Psoas muscle (tissue), 7 donors: ENCODE measurements at regions not wholly inside any gene's neighbourhood (a gene's known extent, or its start where the extent isn't known, plus 50 kb on each side); places are given as distances from the start of the nearest gene placed in this dataset.

Experiments used
- ATAC-seq, 4 donors: fragments of 200-7000 bp; cut with Tn5 transposase; one replicate each; pipeline ENCODE4 v1.9.1; 2020; ENCODE audit warnings: moderate library complexity in 3 of 4, mild to moderate bottlenecking in 2 of 4
- DNase-seq, 2 donors: peaks; one replicate each; pipeline ENCODE4 v3.0.0-alpha.2; 2020
- H3K27ac ChIP-seq: fragments of 200-600 bp; one replicate; pipeline ENCODE4 v1.8.0; 2022
- H3K27me3 ChIP-seq, 3 donors: fragments of 200-600 bp in 1 of 3; one replicate each; pipeline versions ENCODE4 v1.6.1 to v1.8.0; 2013 to 2022; ENCODE audit warnings: low read length in 2 of 3, mild to moderate bottlenecking in 2 of 3, moderate library complexity in 1 of 3; ENCODE audit not compliant: insufficient read depth in 3 of 3
- H3K36me3 ChIP-seq, 2 donors: fragments of 200-600 bp in 1 of 2; one replicate each; pipeline versions ENCODE4 v1.6.1 to v1.8.0; 2013 to 2022; ENCODE audit warnings: low read depth in 1 of 2, mild to moderate bottlenecking in 1 of 2, moderate library complexity in 1 of 2; ENCODE audit not compliant: insufficient read depth in 1 of 2
- H3K4me1 ChIP-seq: fragments of 200-600 bp; one replicate; pipeline ENCODE4 v1.8.0; 2022
- H3K4me3 ChIP-seq: fragments of 200-600 bp; one replicate; pipeline ENCODE4 v1.8.0; 2022; ENCODE audit warnings: mild to moderate bottlenecking
- H3K9me3 ChIP-seq: fragments of 200-600 bp; one replicate; pipeline ENCODE4 v1.8.0; 2022
- CTCF ChIP-seq: fragments of 200-600 bp; IDR thresholded peaks from one replicate; pipeline ENCODE4 v1.8.0; 2022; ENCODE audit warnings: antibody characterized with exemption
- WGBS, 3 donors: extraction: QIAGEN DNeasy Blood & Tissue Kit; methylation state at CpG; one replicate each; pipeline versions ENCODE4 v1.1.6 to v1.1.7; 2013; 5-methylcytosine and 5-hydroxymethylcytosine counted together
- intact Hi-C, 2 donors: fragments of 100-400 bp; cut with DNase I; formaldehyde crosslinking; loops; one replicate each; pipeline versions ENCODE4 v1.11.0 to v1.14.2; 2022
- donor health status: healthy with polysubstance abuse.
- donor health status: DM: no; HTN: no; CAD: no; lungs with moderate emphysema.
- donor health status: Bipolar disorder and iron deficiency.
- donor health status: healthy.
- donor health status: DM: yes; HTN: yes; CAD: no.
- donor health status: DM: no; HTN: no; CAD: no.
- donor health status: DM: yes; HTN: yes; CAD: no.

- Histone ChIP-seq H3K9me3 (no peaks in the 10 kb centered on the region), H3K36me3 (no peaks in the 10 kb centered on the region), H3K4me3 (no peak overlapping the region), H3K27me3 (no peaks in the 10 kb centered on the region), H3K4me1 (no peaks in the 10 kb centered on the region), H3K27ac (no peak overlapping the region)
- no peak for ATAC-seq
- DNase-seq, result no peak
- intact Hi-C loops, result no loop called here
- TF ChIP-seq CTCF, result no peak
Observed at GRCh38 chr6:104630955-104631354, 228.8 kb downstream of the HACE1 start.

GRCh38 chr6:104630522-104630921, 229.2 kb downstream of the HACE1 start:
- intact Hi-C loops, result no loop called here
- H3K4me3 ChIP-seq, result no peak overlapping the region
- H3K27me3 ChIP-seq, result no peaks in the 10 kb centered on the region
- H3K4me1 ChIP-seq, result no peaks in the 10 kb centered on the region
- 53 to 59% (median 55%) methylated on average over 3 of the region's 3 CpGs for WGBS, 3 donors
- DNase-seq, result no peak
- H3K9me3 ChIP-seq, result no peaks in the 10 kb centered on the region
- H3K36me3 ChIP-seq, result no peaks in the 10 kb centered on the region
- no peak overlapping the region for H3K27ac ChIP-seq
- TF ChIP-seq CTCF, result no peak
- ATAC-seq, result no peak

GRCh38 chr6:104629826-104630225, 229.9 kb downstream of the HACE1 start:
- TF ChIP-seq CTCF, result no peak
- H3K27ac ChIP-seq, result no peak overlapping the region
- WGBS, 3 donors, result 66 to 68% (median 67%) methylated on average over 4 of the region's 4 CpGs
- no peaks in the 10 kb centered on the region for H3K27me3 ChIP-seq
- no peak overlapping the region for H3K4me3 ChIP-seq
- H3K36me3 ChIP-seq, result no peaks in the 10 kb centered on the region
- intact Hi-C loops, result no loop called here
- ATAC-seq (no peak), DNase-seq (no peak)
- H3K4me1 ChIP-seq, result no peaks in the 10 kb centered on the region
- no peaks in the 10 kb centered on the region for H3K9me3 ChIP-seq

GRCh38 chr6:104625536-104625935, 234.2 kb downstream of the HACE1 start:
- WGBS, 3 donors, result 61 to 67% (median 63%) methylated on average over 5 of the region's 5 CpGs
- H3K27me3 ChIP-seq, result no peaks in the 10 kb centered on the region
- H3K36me3 ChIP-seq, result no peaks in the 10 kb centered on the region
- H3K4me1 ChIP-seq, result no peaks in the 10 kb centered on the region
- DNase-seq, result no peak
- ATAC-seq, result no peak
- no peak for TF ChIP-seq CTCF
- no peaks in the 10 kb centered on the region for H3K9me3 ChIP-seq
- intact Hi-C loops, result no loop called here
- no peak overlapping the region for H3K4me3 ChIP-seq
- H3K27ac ChIP-seq, result no peak overlapping the region

GRCh38 chr6:104623052-104623690, 236.5 kb downstream of the HACE1 start:
- ATAC-seq (no peak), DNase-seq (no peak)
- 34 to 38% (median 36%) methylated on average over 9 of the region's 9 CpGs for whole genome bisulfite sequencing, 3 donors
- Histone ChIP-seq H3K27ac (no peak overlapping the region), H3K27me3 (no peaks in the 10 kb centered on the region), H3K4me3 (no peak overlapping the region), H3K9me3 (no peaks in the 10 kb centered on the region), H3K4me1 (no peaks in the 10 kb centered on the region), H3K36me3 (no peaks in the 10 kb centered on the region)
- TF ChIP-seq CTCF, result no peak
- intact Hi-C loops, result no loop called here
